ENCODE measurements at regions not wholly inside any gene's neighbourhood (a gene's known extent, or its start where the extent isn't known, plus 50 kb on each side); places are given as distances from the start of the nearest gene placed in this dataset.

DNA sequence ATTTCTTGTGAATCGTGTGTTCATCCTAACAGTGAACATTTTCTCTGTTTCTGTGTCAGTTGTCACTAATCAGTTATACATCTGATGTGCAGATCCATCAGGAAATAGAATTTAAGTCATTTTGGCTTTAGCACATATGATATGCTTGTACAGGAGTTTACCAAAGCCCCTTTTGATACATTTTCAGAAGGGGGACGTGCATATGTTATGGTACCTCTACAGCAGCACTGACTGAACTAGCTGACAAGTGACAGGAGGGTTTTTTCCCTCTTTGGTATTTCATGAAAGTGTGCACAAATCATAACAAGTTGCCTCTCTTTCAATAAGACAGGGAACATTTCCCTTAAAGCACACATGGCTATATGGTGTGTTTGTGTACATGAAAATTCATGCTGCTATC lies 536.5 kb downstream of the PLCL1 start:
- DNase-seq (ENCODE audit: low read depth), result no peak

DNA sequence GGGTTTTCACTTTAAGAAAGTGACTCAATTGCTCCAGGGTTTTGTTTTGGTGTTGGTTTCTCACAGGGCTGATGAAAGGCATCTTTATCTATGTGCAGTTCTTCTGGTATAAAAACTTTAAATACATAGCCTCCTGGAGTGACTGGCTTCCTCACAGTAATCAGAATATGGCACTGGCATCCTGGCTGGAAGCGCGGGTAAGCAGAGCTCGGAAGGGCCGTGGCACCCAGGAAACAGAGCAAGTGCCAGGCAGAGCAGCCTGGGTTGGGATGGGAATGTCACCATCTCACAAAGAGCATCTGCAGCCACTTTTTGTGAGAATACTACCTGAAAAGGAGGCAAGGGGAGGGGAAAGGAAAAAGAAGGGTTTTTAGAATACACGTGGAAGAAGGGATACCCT lies 534.7 kb downstream of the PLCL1 start:
- no peak for DNase-seq (ENCODE audit: low read depth)

DNA sequence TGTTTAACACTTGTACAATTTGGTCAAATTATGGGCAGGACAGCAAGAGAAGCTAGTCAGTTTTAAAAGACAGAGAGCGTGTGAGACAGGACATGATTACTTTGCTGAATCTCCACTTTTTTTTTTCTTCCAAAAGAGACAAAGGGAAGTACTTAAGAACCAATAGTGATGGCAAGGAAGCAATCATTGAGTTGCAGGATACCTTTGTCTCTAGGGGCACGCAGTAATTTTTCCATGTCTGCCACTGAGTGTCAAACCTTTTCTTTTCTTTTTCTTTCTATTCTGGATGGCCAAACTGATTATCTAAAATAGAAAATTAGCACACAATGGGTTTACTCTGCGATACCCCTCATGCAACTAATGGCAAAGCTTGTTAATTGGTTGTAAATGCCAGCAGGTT lies 533.0 kb downstream of the PLCL1 start:
- no peak for DNase-seq (ENCODE audit: low read depth)

DNA sequence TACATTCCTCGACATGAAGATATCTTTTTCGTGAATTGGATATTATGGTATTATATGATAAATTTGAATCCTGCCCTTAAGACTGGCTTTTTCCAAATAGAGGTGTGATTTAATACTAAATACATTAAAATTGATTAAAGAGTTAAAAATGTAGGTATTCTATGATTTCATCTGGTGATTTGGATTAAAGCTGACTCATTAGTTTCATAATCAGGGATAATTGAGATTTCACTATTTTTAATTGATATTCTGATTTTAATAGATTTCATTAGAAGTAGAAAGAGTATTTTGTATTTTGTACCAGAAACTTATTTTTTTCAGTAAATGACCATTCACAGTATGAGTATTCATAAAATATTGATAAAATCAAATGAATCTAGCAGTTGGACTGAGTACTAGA lies 524.1 kb downstream of the PLCL1 start:
- no peak for DNase-seq (ENCODE audit: low read depth)

- DNase-seq (ENCODE audit: low read depth), result no peak
Measured at GRCh38 chr2:198327526-198327925, 523.1 kb downstream of the PLCL1 start.

DNA sequence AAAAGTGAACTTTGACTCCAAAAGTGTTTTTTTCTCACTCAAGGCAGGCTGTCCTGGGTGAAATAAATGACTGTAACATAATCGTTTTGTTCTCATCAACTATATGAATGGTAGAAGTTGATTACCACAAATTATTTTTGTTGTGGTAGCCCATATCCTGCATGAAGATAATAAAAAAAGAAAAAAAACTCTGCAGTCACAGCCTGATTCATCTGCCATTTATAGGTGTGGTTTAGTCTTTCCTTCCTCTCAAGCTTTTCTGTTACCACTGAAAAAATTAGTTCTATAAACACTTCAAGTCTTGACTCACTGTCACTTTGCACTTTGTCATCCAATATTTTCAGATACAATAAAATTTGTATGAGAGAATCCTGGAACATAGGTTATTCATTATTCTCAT lies 522.0 kb downstream of the PLCL1 start:
- DNase-seq (ENCODE audit: low read depth), result no peak

- DNase-seq (ENCODE audit: low read depth), result no peak
Measured at GRCh38 chr2:198325359-198325758, 521.0 kb downstream of the PLCL1 start.

DNA sequence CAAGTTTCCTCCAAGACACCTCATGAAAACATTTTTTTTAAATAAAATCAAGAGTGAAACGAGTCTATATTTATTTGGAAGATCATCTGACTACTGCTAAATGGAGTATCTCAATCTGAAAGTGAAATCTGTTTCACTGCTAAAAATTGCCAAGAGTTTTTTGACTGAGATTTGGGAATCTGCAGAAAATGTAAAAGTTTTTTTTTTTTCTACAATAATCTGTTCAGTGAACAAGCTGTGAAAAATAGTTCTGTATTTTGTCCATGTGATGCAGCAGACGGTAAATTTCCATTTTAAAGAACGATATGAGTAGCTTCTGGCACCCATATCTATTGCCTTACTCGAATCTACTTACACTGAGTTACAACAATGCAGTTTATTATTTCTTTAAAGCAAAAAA lies 519.7 kb downstream of the PLCL1 start:
- DNase-seq (ENCODE audit: low read depth), result no peak

GRCh38 chr2:198322275-198322674 lies 517.9 kb downstream of the PLCL1 start:
- DNase-seq (ENCODE audit: low read depth), result no peak

DNA sequence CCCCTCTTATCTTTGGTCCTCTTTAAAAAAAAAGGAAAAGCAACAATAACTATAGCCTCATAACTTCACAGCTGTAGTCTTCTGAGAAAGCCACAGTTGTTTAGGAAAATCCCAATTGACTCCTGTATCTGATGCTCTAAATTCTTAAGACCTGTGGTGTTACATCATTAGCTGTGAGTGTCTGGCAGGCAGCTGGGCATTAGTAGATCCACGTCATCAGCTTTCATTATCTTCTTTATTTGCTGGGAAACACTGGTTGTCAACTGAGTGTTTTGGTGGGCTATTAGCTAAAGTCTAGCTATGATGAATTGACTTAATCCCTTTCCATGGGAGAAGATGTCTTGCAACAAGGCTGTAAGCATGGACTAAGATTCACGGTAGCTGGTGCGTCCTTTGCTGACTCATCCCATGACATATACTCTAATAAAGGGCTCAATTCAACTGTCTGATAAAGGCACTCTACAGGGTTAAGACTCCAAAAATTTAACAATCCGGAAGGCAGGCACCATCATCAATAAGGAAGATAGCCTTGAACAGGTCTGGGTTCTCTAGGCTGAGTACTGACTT lies 517.2 kb downstream of the PLCL1 start:
- no peak for DNase-seq (ENCODE audit: low read depth)

GRCh38 chr2:198316852-198317396 lies 512.5 kb downstream of the PLCL1 start:
- DNase-seq (ENCODE audit: low read depth), result no peak

DNA sequence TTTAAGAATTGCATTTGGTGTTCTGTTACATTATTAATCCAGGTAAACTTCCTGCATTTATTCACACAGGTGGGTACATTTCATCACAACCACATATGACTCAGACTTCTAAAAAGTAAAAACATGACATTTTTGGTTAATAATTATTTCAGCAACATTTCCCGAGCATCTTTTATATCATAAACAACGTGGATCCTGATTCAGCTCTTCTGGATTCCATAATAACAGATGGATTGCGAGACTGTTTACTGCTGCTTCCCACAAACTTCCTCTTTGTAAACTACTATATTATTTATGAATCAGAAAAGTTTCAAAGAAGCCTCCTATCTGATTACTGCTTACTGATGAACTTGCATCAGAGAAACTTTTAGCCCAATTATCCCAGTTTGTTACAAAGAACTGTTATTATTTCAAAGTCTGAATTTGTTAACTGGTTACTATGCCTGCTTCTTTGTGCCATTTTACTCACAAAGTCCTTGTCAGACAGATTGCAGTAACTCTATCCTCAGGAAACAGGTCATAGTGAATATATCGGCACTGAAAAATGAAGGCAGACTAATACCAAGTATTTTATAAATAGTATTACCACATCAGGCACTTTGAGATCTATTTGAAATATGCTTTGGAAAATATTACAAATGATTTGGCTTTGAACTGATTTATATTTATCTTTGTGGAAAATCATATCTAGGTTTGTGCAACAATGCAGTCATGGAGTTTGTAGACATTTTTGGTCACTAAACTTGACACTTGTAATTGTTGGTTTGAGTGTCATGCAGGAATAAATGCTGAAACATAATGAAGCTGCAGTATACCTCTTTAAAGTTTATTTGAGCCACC lies 511.6 kb downstream of the PLCL1 start:
- no peak for DNase-seq (ENCODE audit: low read depth)

DNA sequence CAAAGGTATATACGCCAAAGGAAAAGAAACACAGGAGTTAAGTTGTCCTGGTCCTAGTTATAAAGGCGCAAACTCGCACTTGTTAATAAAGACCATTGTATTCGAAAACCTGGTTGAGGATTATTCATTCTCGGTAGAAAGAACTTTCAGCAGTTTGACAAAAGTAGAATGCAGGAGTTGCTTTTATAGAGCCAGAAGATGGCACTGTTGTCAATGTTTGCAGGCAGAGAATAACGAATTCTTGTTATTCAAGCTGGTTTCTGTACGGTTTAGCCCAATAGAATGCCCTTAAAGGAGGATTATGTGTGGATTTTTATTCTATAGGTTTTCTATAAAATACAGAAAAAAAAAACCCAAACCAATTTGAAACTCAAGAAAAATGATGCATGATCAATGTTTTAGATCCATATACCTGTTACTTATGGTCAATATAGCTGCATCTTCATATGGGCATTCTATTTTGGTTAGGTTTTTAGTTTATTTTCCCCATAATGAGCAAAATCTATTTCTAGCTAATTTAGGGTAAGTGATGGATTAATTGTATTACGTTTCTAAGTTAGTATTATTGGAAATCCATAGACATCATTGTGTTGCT lies 510.3 kb downstream of the PLCL1 start:
- DNase-seq (ENCODE audit: low read depth), result no peak

DNA sequence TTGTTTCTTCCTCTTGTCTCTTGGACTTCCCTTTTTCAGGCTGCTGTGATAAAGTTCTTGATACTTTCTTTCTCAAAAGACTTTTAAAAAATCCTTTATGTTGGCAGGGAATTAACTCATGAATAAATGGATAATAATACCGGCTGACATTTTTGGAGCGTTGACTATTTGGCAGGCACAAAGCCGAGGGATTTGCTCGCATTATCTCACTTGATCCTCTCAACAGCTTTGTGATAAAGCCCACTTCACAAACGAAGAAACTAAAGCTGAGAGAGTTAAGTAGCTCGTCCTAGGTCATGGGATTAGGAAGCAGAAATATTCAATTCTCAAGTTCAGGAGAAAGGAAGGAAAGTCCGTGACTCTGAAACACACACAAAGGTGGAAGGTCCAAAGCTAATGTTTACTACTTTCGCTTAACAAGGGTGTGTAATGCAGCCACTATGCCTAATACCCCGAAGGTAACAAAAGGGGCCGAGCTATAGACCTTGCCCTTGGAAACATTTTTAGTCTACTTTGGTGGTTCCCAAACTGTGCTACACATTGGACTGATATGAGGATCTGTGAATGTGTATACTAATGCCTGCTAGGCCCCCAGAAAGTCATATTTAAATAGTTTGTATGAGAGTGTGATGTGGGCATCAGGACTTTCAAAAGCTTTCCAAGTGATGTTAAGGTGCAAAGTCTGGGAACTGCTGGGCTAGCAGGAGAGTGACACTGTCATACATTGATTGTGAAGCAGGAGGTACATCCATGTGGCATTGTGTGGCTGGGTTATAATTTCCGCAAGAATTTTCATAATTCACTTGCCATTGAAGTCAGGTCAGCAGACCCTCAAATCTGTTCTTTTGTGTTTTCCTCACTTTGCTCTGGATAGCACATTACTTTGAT lies 508.4 kb downstream of the PLCL1 start:
- no peak for DNase-seq (ENCODE audit: low read depth)

GRCh38 chr2:198311020-198311419 lies 506.6 kb downstream of the PLCL1 start:
- DNase-seq (ENCODE audit: low read depth), result no peak

GRCh38 chr2:198309673-198310280 lies 505.4 kb downstream of the PLCL1 start:
- peak; percentile 31 for DNase-seq (ENCODE audit: low read depth)

GRCh38 chr2:198309081-198309480 lies 504.7 kb downstream of the PLCL1 start:
- DNase-seq (ENCODE audit: low read depth), result no peak

DNA sequence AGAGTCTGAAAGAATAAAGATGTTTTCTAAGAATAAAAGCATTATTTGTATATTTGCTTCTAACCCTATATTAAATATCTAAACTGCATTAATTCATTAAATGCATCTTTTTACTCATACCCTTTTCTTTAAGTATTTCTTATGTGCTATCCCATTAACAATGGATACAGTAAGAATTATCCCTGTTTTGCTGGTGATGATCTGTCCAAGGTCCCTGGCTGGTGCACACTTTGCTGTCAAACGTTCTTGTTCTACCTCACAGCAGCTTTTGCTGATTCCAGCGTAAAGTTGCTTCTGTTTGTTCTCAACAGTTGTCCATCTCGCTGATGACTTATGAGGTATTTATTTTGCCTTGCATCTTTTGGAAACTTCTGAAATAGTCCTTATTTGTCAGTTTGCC lies 504.0 kb downstream of the PLCL1 start:
- DNase-seq (ENCODE audit: low read depth), result no peak

DNA sequence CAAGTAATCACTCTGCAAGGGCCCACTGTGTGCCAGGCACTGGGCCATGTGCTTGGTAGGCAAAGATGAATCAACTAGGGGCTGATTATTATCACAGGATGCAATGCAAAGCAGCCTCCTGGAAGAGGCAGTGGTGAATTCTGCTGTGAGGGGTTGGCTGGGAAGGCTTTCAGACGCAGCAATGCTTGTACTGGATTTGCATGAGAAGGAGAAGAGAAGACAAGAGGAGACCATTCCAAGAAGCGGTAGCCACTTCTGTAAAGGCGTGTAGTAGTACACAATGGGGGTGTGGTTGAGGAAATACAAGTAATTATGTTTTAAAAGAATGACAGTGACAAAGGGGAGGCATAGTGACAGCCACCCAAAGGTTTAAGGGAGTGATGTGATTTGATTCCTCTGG lies 502.7 kb downstream of the PLCL1 start:
- no peak for DNase-seq (ENCODE audit: low read depth)

- DNase-seq (ENCODE audit: low read depth), result no peak
Measured at GRCh38 chr2:198304859-198305258, 500.5 kb downstream of the PLCL1 start.

DNA sequence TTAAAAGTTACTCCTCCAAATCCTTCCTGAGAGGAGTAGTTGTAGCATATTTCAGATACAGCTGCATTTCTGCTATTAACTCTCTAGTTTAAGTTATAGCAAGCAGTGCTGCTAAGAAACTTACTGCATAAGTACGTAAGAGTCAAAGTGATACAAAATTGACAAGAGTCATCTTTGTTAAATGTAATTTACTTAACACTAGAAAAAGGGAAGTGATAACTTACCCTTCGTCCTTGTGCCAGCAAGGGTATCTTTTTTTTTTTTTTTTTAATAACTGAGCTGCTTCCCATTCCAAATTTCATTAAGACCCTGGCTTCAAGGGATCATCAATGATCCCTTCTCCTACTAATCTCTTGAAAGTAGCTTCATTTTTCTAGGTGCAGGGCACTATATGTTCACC lies 493.0 kb downstream of the PLCL1 start:
- no peak for DNase-seq (ENCODE audit: low read depth)

Measured in T follicular helper cell (primary cell).